LoVo (cell line): ENCODE measurements at regions not wholly inside any gene's neighbourhood (a gene's known extent, or its start where the extent isn't known, plus 50 kb on each side); places are given as distances from the start of the nearest gene placed in this dataset.

ENCODE experiments used
- DNase-seq: peaks from one replicate; pipeline ENCODE4 v3.0.0-alpha.2; 2016; ENCODE audit warnings: low spot score

- no peak for DNase-seq
Measured at GRCh38 chr13:91167706-91168385, 179.6 kb upstream of the MIR17HG start.

- no peak for DNase-seq
Measured at GRCh38 chr13:91168386-91168711, 179.1 kb upstream of the MIR17HG start.

GRCh38 chr13:91169321-91170050, 178.0 kb upstream of the MIR17HG start:
- no peak for DNase-seq

- no peak for DNase-seq
Measured at GRCh38 chr13:91172160-91172559, 175.3 kb upstream of the MIR17HG start.

- no peak for DNase-seq
Measured at GRCh38 chr13:91174886-91175501, 172.5 kb upstream of the MIR17HG start.

- DNase-seq = no peak
Measured at GRCh38 chr13:91178099-91178498, 169.4 kb upstream of the MIR17HG start.

- DNase-seq = no peak
Measured at GRCh38 chr13:91181892-91182291, 165.6 kb upstream of the MIR17HG start.

- no peak for DNase-seq
Measured at GRCh38 chr13:91184244-91184926, 163.1 kb upstream of the MIR17HG start.

- peak; percentile 15 for DNase-seq
Measured at GRCh38 chr13:91185294-91185863, 162.1 kb upstream of the MIR17HG start.

GRCh38 chr13:91187522-91187921, 160.0 kb upstream of the MIR17HG start:
- no peak for DNase-seq

- DNase-seq = no peak
Measured at GRCh38 chr13:91189506-91189905, 158.0 kb upstream of the MIR17HG start.

- no peak for DNase-seq
Measured at GRCh38 chr13:91193358-91193757, 154.1 kb upstream of the MIR17HG start.

- DNase-seq = no peak
Measured at GRCh38 chr13:91195789-91196188, 151.7 kb upstream of the MIR17HG start.

- DNase-seq = no peak
Measured at GRCh38 chr13:91196958-91197357, 150.5 kb upstream of the MIR17HG start.

- DNase-seq = no peak
Measured at GRCh38 chr13:91199866-91200265, 147.6 kb upstream of the MIR17HG start.

- no peak for DNase-seq
Measured at GRCh38 chr13:91200486-91200885, 147.0 kb upstream of the MIR17HG start.

GRCh38 chr13:91203430-91203829, 144.1 kb upstream of the MIR17HG start:
- no peak for DNase-seq

- no peak for DNase-seq
Measured at GRCh38 chr13:91207261-91207660, 140.2 kb upstream of the MIR17HG start.

GRCh38 chr13:91211510-91211909, 136.0 kb upstream of the MIR17HG start:
- DNase-seq = no peak

- DNase-seq = no peak
Measured at GRCh38 chr13:91212231-91212630, 135.3 kb upstream of the MIR17HG start.

GRCh38 chr13:91214031-91214430, 133.5 kb upstream of the MIR17HG start:
- DNase-seq = no peak

- DNase-seq = no peak
Measured at GRCh38 chr13:91216928-91217700, 130.4 kb upstream of the MIR17HG start.
